Fibroblast of pulmonary artery (primary cell): ENCODE measurements at regions not wholly inside any gene's neighbourhood (a gene's known extent, or its start where the extent isn't known, plus 50 kb on each side); places are given as distances from the start of the nearest gene placed in this dataset.
A peak's percentile ranks its signal among the peaks of the same experiment; 100 is the strongest.

ENCODE experiments used
- DNase-seq: peaks from one replicate; pipeline ENCODE4 v3.0.0-alpha.2; 2010; ENCODE audit warnings: low read depth
- H3K4me3 ChIP-seq: replicated peaks from 2 replicates; pipeline ENCODE4 v1.5.1; 2011; ENCODE audit warnings: low read depth, mild to moderate bottlenecking, control low read depth, low read length, moderate library complexity
- CTCF ChIP-seq: IDR thresholded peaks from 2 replicates; pipeline ENCODE4 v1.5.1; 2011; ENCODE audit warnings: mild to moderate bottlenecking, control low read depth, low read length, inconsistent platforms; ENCODE audit errors: missing control alignments

- no peak overlapping the region for H3K4me3 ChIP-seq
- no peak for TF ChIP-seq CTCF
Observed at GRCh38 chr1:116306840-116307442, 66.1 kb upstream of the ATP1A1 start.

GRCh38 chr1:116308276-116308675 lies 64.8 kb upstream of the ATP1A1 start:
- DNase-seq: no peak
- no peak overlapping the region for H3K4me3 ChIP-seq
- no peak for TF ChIP-seq CTCF

More at GRCh38 chr1:116306840-116307442, 66.1 kb upstream of the ATP1A1 start:
- no peak for DNase-seq

GRCh38 chr1:116309090-116309870 lies 63.8 kb upstream of the ATP1A1 start:
- no peak for TF ChIP-seq CTCF
- DNase-seq: no peak
- H3K4me3 ChIP-seq: no peak overlapping the region

- H3K4me3 ChIP-seq: no peak overlapping the region
- DNase-seq: peak; percentile 19
- no peak for TF ChIP-seq CTCF
Observed at GRCh38 chr1:116310180-116310579, 62.9 kb upstream of the ATP1A1 start.

- DNase-seq: no peak
- TF ChIP-seq CTCF: no peak
- H3K4me3 ChIP-seq: no peak overlapping the region
Observed at GRCh38 chr1:116311193-116311592, 61.9 kb upstream of the ATP1A1 start.

- H3K4me3 ChIP-seq: no peak overlapping the region
- no peak for TF ChIP-seq CTCF
- DNase-seq: no peak
Observed at GRCh38 chr1:116311756-116312680, 61.0 kb upstream of the ATP1A1 start.
